ENCODE measurements at regions not wholly inside any gene's neighbourhood (a gene's known extent, or its start where the extent isn't known, plus 50 kb on each side); places are given as distances from the start of the nearest gene placed in this dataset.

DNA sequence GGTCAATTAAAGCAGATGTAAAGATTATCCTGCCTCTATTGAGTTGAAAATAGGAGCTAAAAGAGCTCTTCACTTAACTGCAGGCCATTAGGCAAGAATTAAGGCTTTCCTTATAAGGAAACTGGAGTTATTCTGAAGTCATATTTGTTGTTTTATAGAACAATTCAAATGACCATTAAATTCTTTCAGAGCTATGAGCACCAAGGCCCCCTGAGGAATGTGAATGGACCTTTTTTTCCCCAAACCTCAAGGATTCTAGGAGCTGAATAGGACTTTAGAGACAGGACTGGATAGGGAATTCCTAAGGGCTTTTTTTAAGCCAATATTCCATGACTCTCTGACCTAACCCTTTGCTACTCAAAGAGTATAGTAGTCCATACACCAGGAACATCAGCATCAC, 565.7 kb upstream of the BTBD3 start:
- TF ChIP-seq, protein P1, sequence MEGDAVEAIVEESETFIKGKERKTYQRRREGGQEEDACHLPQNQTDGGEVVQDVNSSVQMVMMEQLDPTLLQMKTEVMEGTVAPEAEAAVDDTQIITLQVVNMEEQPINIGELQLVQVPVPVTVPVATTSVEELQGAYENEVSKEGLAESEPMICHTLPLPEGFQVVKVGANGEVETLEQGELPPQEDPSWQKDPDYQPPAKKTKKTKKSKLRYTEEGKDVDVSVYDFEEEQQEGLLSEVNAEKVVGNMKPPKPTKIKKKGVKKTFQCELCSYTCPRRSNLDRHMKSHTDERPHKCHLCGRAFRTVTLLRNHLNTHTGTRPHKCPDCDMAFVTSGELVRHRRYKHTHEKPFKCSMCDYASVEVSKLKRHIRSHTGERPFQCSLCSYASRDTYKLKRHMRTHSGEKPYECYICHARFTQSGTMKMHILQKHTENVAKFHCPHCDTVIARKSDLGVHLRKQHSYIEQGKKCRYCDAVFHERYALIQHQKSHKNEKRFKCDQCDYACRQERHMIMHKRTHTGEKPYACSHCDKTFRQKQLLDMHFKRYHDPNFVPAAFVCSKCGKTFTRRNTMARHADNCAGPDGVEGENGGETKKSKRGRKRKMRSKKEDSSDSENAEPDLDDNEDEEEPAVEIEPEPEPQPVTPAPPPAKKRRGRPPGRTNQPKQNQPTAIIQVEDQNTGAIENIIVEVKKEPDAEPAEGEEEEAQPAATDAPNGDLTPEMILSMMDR (conservative IDR thresholded peaks at IDR 0.05 in 1 of 2, IDR thresholded peaks at IDR 0.05 in 1 of 2; ENCODE audit: extremely low read depth in 1 of 2, insufficient read depth in 1 of 2, low read depth in 1 of 2, low read length in 2 of 2) = no peak
- no peak for TF ChIP-seq EZH2 (IDR thresholded peaks at IDR 0.05; ENCODE audit: borderline replicate concordance, low read length)

Measured in mammary epithelial cell (primary cell).